ENCODE measurements at regions not wholly inside any gene's neighbourhood (a gene's known extent, or its start where the extent isn't known, plus 50 kb on each side); places are given as distances from the start of the nearest gene placed in this dataset.
A peak's percentile ranks its signal among the peaks of the same experiment; 100 is the strongest.

DNA sequence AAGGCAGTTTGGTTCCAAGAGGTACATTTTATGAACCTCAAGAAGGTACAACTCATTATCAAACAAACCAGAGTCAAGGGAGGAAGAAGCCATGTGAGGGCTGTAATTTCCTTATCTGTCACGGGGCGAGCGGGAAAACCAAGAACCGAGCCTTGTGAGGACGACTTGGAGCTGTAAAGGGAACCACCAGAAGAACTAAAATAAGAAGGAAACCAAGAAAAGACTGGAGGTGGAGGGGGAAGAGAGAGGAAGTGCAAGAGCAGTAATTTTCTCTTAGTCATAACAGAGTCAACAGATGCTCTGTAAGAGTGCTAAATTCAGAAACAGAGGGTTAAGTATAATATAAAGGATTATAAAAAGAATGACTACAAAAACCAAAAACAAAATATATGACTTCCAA, 127.1 kb downstream of the DIRAS2 start:
- H3K9ac ChIP-seq (ENCODE audit: insufficient read depth, low read length, poor library complexity, severe bottlenecking), result no peak overlapping the region
- H3K36me3 ChIP-seq (replicated peaks in 1 of 2; ENCODE audit: control insufficient read depth in 1 of 2, insufficient read depth in 2 of 2, low read length in 2 of 2), result no peaks in the 10 kb centered on the region
- H3K36me3 Mint-ChIP-seq, result no peaks in the 10 kb centered on the region
- peaks cover 7% of the 10 kb centered on the region for H3K4me1 Mint-ChIP-seq
- no peaks in the 10 kb centered on the region for H4K20me1 ChIP-seq (ENCODE audit: insufficient read depth, low read length)
- H3K9me3 Mint-ChIP-seq, result peaks cover 0 to 1% (median 0%) of the 10 kb centered on the region in 7 donors
- TF ChIP-seq, protein P1, sequence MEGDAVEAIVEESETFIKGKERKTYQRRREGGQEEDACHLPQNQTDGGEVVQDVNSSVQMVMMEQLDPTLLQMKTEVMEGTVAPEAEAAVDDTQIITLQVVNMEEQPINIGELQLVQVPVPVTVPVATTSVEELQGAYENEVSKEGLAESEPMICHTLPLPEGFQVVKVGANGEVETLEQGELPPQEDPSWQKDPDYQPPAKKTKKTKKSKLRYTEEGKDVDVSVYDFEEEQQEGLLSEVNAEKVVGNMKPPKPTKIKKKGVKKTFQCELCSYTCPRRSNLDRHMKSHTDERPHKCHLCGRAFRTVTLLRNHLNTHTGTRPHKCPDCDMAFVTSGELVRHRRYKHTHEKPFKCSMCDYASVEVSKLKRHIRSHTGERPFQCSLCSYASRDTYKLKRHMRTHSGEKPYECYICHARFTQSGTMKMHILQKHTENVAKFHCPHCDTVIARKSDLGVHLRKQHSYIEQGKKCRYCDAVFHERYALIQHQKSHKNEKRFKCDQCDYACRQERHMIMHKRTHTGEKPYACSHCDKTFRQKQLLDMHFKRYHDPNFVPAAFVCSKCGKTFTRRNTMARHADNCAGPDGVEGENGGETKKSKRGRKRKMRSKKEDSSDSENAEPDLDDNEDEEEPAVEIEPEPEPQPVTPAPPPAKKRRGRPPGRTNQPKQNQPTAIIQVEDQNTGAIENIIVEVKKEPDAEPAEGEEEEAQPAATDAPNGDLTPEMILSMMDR (IDR thresholded peaks at IDR 0.05), result no peak
- no peaks in the 10 kb centered on the region for H3K79me2 ChIP-seq (ENCODE audit: insufficient read depth, low read length)
- no peak overlapping the region for H2AFZ ChIP-seq (ENCODE audit: insufficient read depth, low read depth, low read length, poor library complexity, severe bottlenecking)
- intact Hi-C loops (cut with micrococcal nuclease), result no loop called here
- H3K4me3 ChIP-seq (replicated peaks in 1 of 3; ENCODE audit: low read depth in 2 of 3, low read length in 3 of 3), result no peak overlapping the region
- DNase-seq, result no peak
- WGBS (ENCODE audit: insufficient coverage), result 0% methylated on average over 5 of the region's 5 CpGs
- peaks cover 1 to 6% (median 4%) of the 10 kb centered on the region in 3 donors for H3K27me3 Mint-ChIP-seq (ENCODE audit: low read depth in 3 of 3)
- no peaks in the 10 kb centered on the region for H3K9me3 ChIP-seq (replicated peaks in 1 of 2; ENCODE audit: control insufficient read depth in 1 of 2, insufficient read depth in 1 of 2, low read length in 2 of 2)
- no peak overlapping the region for H3K27ac ChIP-seq (ENCODE audit: low read depth in 1 of 2, low read length in 2 of 2)
- H3K27ac Mint-ChIP-seq, result no peak overlapping the region
- no peak overlapping the region for H3K4me2 ChIP-seq (replicated peaks; ENCODE audit: extremely low read depth, low read length, poor library complexity, severe bottlenecking)
- no peak overlapping the region for H3K4me3 Mint-ChIP-seq
- no peaks in the 10 kb centered on the region for H3K27me3 ChIP-seq (ENCODE audit: control insufficient read depth in 2 of 2, insufficient read depth in 2 of 2, low read length in 2 of 2)
- peaks cover 0 to 3% of the 10 kb centered on the region in 2 donors for H3K4me1 ChIP-seq (ENCODE audit: control insufficient read depth in 1 of 2, insufficient read depth in 2 of 2, low read length in 2 of 2)

DNA sequence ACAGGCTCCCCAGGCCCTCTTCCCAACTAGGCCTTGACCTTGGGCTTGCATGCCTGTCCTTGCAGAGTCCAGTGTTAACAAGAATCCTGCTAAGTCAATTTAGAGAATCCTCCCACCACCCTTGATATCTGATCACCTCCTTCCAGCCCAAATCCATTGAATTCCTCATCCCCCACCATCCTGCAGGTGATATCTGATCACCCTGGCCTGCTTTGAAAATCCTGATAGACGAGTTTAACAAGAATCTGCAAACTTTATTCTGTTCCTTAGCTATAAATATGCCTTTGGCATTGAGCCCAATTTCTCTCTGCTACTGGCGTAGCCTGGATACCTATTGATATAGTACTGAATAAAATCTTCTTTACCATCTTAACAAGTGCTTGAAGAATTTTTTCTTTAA, 125.5 kb downstream of the DIRAS2 start:
- no peak overlapping the region for H3K9ac ChIP-seq (ENCODE audit: insufficient read depth, low read length, poor library complexity, severe bottlenecking)
- no peak overlapping the region for H3K4me3 Mint-ChIP-seq
- no peaks in the 10 kb centered on the region for H3K36me3 ChIP-seq (replicated peaks in 1 of 2; ENCODE audit: control insufficient read depth in 1 of 2, insufficient read depth in 2 of 2, low read length in 2 of 2)
- DNase-seq, result no peak
- H3K9me3 ChIP-seq (replicated peaks in 1 of 2; ENCODE audit: control insufficient read depth in 1 of 2, insufficient read depth in 1 of 2, low read length in 2 of 2), result no peaks in the 10 kb centered on the region
- no peaks in the 10 kb centered on the region for H3K27me3 ChIP-seq (ENCODE audit: control insufficient read depth in 2 of 2, insufficient read depth in 2 of 2, low read length in 2 of 2)
- intact Hi-C loops (cut with micrococcal nuclease), result no loop called here
- peaks cover 5 to 6% (median 5%) of the 10 kb centered on the region in 3 donors for H3K27me3 Mint-ChIP-seq (ENCODE audit: low read depth in 3 of 3)
- peak overlapping the region in 1 of 7 donors; percentile 46 for H3K27ac Mint-ChIP-seq
- TF ChIP-seq, protein P1 (IDR thresholded peaks at IDR 0.05), result no peak
- H3K4me1 ChIP-seq (ENCODE audit: control insufficient read depth in 1 of 2, insufficient read depth in 2 of 2, low read length in 2 of 2), result peaks cover 0 to 3% of the 10 kb centered on the region in 2 donors
- H4K20me1 ChIP-seq (ENCODE audit: insufficient read depth, low read length), result no peaks in the 10 kb centered on the region
- peaks cover 7% of the 10 kb centered on the region for H3K4me1 Mint-ChIP-seq
- H3K27ac ChIP-seq (ENCODE audit: low read depth in 1 of 2, low read length in 2 of 2), result no peak overlapping the region
- H3K79me2 ChIP-seq (ENCODE audit: insufficient read depth, low read length), result no peaks in the 10 kb centered on the region
- H3K4me3 ChIP-seq (replicated peaks in 1 of 3; ENCODE audit: low read depth in 2 of 3, low read length in 3 of 3), result no peak overlapping the region
- WGBS (ENCODE audit: insufficient coverage), result 70% methylated on average over 1 of the region's 2 CpGs
- no peak overlapping the region for H2AFZ ChIP-seq (ENCODE audit: insufficient read depth, low read depth, low read length, poor library complexity, severe bottlenecking)
- peaks cover 0 to 1% (median 0%) of the 10 kb centered on the region in 7 donors for H3K9me3 Mint-ChIP-seq
- no peak overlapping the region for H3K4me2 ChIP-seq (replicated peaks; ENCODE audit: extremely low read depth, low read length, poor library complexity, severe bottlenecking)
- H3K36me3 Mint-ChIP-seq, result no peaks in the 10 kb centered on the region
